PC-9 (cell line): ENCODE measurements at regions not wholly inside any gene's neighbourhood (a gene's known extent, or its start where the extent isn't known, plus 50 kb on each side); places are given as distances from the start of the nearest gene placed in this dataset.

Experiments used
- BruUV-seq: library from RNA; stranded (reverse); fragments of 400-500 nt; replicated peaks from 2 replicates; lab custom pipeline; 2021; lab: Mats Ljungman, UMichigan
- CTCF ChIA-PET: fragments of 300-600 bp; sonication (Branson Sonifier 250); formaldehyde crosslinking; loops from one replicate; lab custom pipeline; 2022; ENCODE audit warnings: antibody characterized with exemption; lab: Charles Lee
- POLR2A ChIA-PET: fragments of 300-600 bp; sonication (Branson Sonifier 250); formaldehyde crosslinking; loops from one replicate; lab custom pipeline; 2022; ENCODE audit warnings: antibody characterized with exemption; ENCODE audit not compliant: unreplicated experiment; lab: Charles Lee
- DNase-seq, 2 experiments: peaks; one replicate each; pipeline versions ENCODE4 v3.0.0 to v3.0.0-alpha.2; 2015 to 2022; ENCODE audit warnings: mixed read lengths in 1 of 2
- H2AFZ ChIP-seq: fragments of 200-600 bp; sonication (generic); 2 replicates; pipeline ENCODE4 v1.8.1; 2017; ENCODE audit warnings: antibody characterized with exemption
- H3F3A ChIP-seq: fragments of 200-600 bp; sonication (generic); 2 replicates; pipeline ENCODE4 v1.8.1; 2017; ENCODE audit warnings: antibody characterized with exemption, mild to moderate bottlenecking, low read depth; ENCODE audit not compliant: insufficient read depth
- H3K27ac ChIP-seq: fragments of 200-600 bp; sonication (generic); 2 replicates; pipeline ENCODE4 v1.6.1; 2016; ENCODE audit warnings: mixed run types
- H3K27me3 ChIP-seq: fragments of 200-600 bp; sonication (generic); 2 replicates; pipeline ENCODE4 v1.6.1; 2016; ENCODE audit warnings: low read depth, mixed run types; ENCODE audit not compliant: insufficient read depth
- H3K36me3 ChIP-seq: fragments of 200-600 bp; sonication (generic); 2 replicates; pipeline ENCODE4 v1.6.1; 2016; ENCODE audit warnings: low read depth, mixed run types
- H3K4me1 ChIP-seq: fragments of 200-600 bp; sonication (generic); replicated peaks from 2 replicates; pipeline ENCODE4 v1.6.1; 2016; ENCODE audit warnings: mixed run types; ENCODE audit not compliant: insufficient read depth
- H3K4me2 ChIP-seq: fragments of 200-600 bp; sonication (generic); 2 replicates; pipeline ENCODE4 v1.6.1; 2017; ENCODE audit warnings: mixed run types
- H3K4me3 ChIP-seq: fragments of 200-600 bp; sonication (generic); 2 replicates; pipeline ENCODE4 v1.6.1; 2016; ENCODE audit warnings: mixed run types
- H3K79me2 ChIP-seq: fragments of 200-600 bp; sonication (generic); 2 replicates; pipeline ENCODE4 v1.6.1; 2017; ENCODE audit warnings: low read depth, mixed run types
- H3K9me2 ChIP-seq: fragments of 200-600 bp; sonication (generic); 2 replicates; pipeline ENCODE4 v1.8.1; 2017; ENCODE audit warnings: mild to moderate bottlenecking; ENCODE audit not compliant: insufficient read depth
- H3K9me3 ChIP-seq: fragments of 200-600 bp; sonication (generic); 2 replicates; pipeline ENCODE4 v1.8.1; 2016; ENCODE audit warnings: low read depth; ENCODE audit not compliant: insufficient read depth
- H4K20me1 ChIP-seq: fragments of 200-600 bp; sonication (generic); 2 replicates; pipeline ENCODE4 v1.8.1; 2017; ENCODE audit not compliant: insufficient read depth
- CTCF ChIP-seq: fragments of 200-600 bp; sonication (generic); conservative IDR thresholded peaks from 2 replicates; pipeline ENCODE4 v1.6.1; 2017; ENCODE audit warnings: mixed run types, antibody characterized with exemption, mild to moderate bottlenecking, moderate library complexity
- EZH2 ChIP-seq: fragments of 200-600 bp; sonication (generic); IDR thresholded peaks from 2 replicates; pipeline ENCODE4 v1.8.0; 2017; ENCODE audit warnings: antibody characterized with exemption, low read depth
- intact Hi-C: fragments of 100-400 bp; cut with micrococcal nuclease; formaldehyde crosslinking; loops from one replicate; pipeline ENCODE4 v1.10.0; 2022; ENCODE audit not compliant: unreplicated experiment

DNA sequence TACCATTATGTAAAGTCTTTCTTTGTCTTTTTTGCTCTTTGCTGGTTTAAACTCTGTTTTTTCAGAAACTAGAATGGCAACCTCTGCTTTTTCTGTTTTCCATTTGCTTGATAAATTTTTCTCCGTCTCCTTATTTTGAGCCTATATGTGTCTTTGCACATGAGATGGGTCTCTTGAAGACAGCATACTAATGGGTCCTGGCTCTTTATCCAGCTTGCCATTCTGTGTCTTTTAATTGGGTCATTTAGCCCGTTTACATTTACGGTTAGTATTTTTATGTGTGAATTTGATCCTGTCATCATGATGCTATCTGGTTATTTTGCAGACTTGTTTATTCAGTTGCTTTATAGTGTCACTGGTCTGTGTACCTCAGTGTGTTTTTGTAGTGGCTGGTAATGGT is 207.9 kb upstream of the TMEM260 start:
- H3F3A ChIP-seq: no peaks in the 10 kb centered on the region
- no peak overlapping the region for H3K4me3 ChIP-seq
- H3K4me2 ChIP-seq: no peak overlapping the region
- no TSS peak for BruUV-seq
- no peak for DNase-seq
- no peaks in the 10 kb centered on the region for H3K79me2 ChIP-seq
- no peaks in the 10 kb centered on the region for H4K20me1 ChIP-seq
- no peak overlapping the region for H3K27ac ChIP-seq
- H3K9me3 ChIP-seq: peaks cover 10% of the 10 kb centered on the region; the same call in 1 of the 2 replicates
- no peaks in the 10 kb centered on the region for H3K36me3 ChIP-seq
- TF ChIP-seq CTCF (no peak), EZH2 (no peak)
- no peaks in the 10 kb centered on the region for H3K9me2 ChIP-seq
- H3K27me3 ChIP-seq: no peaks in the 10 kb centered on the region
- H2AFZ ChIP-seq: no peak overlapping the region
- H3K4me1 ChIP-seq: no peaks in the 10 kb centered on the region
- intact Hi-C loops: no loop called here
- CTCF ChIA-PET: no interaction called here
- POLR2A ChIA-PET: no interaction called here

- POLR2A ChIA-PET: no interaction called here
- H3K79me2 ChIP-seq: no peaks in the 10 kb centered on the region
- H3K36me3 ChIP-seq: no peaks in the 10 kb centered on the region
- H3F3A ChIP-seq: no peaks in the 10 kb centered on the region
- no peaks in the 10 kb centered on the region for H4K20me1 ChIP-seq
- TF ChIP-seq CTCF (no peak), EZH2 (no peak)
- H2AFZ ChIP-seq: no peak overlapping the region
- H3K4me1 ChIP-seq: no peaks in the 10 kb centered on the region
- no peak for DNase-seq
- H3K27me3 ChIP-seq: no peaks in the 10 kb centered on the region
- H3K9me2 ChIP-seq: no peaks in the 10 kb centered on the region
- intact Hi-C loops: no loop called here
- CTCF ChIA-PET: no interaction called here
- no peak overlapping the region for H3K4me3 ChIP-seq
- H3K27ac ChIP-seq: no peak overlapping the region
- BruUV-seq: no TSS peak
- peaks cover 10% of the 10 kb centered on the region; the same call in 1 of the 2 replicates for H3K9me3 ChIP-seq
- H3K4me2 ChIP-seq: no peak overlapping the region
Observed at GRCh38 chr14:56374421-56374820, 205.2 kb upstream of the TMEM260 start.

DNA sequence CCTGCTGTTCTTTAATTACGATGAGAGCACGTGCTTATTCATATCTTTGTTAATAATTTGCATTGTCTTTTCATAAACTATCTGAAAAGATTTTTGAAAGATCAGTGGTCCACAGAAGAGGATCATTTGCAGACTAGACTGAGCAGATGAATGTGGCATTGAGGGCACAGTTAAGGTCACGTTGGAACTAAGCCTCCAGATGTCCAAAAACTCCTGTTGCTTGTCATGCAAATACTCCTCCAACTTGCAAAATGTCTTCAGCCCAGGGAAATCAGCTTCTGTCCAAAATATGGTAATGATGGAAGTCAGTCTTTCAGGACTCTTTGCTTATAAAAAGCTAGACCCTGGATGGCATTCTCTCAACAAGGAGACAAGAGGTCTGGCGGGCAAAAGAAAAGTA is 201.6 kb upstream of the TMEM260 start:
- H3K27me3 ChIP-seq: no peaks in the 10 kb centered on the region
- H3K36me3 ChIP-seq: no peaks in the 10 kb centered on the region
- H3K4me3 ChIP-seq: no peak overlapping the region
- H3K4me2 ChIP-seq: no peak overlapping the region
- ChIA-PET POLR2A (no interaction called here), CTCF (no interaction called here)
- H3K9me2 ChIP-seq: no peaks in the 10 kb centered on the region
- H3K9me3 ChIP-seq: no peaks in the 10 kb centered on the region
- no peaks in the 10 kb centered on the region for H4K20me1 ChIP-seq
- no peaks in the 10 kb centered on the region for H3K4me1 ChIP-seq
- intact Hi-C loops: no loop called here
- TF ChIP-seq EZH2 (no peak), CTCF (no peak)
- no TSS peak for BruUV-seq
- no peak for DNase-seq
- H3K27ac ChIP-seq: no peak overlapping the region
- H2AFZ ChIP-seq: no peak overlapping the region
- H3K79me2 ChIP-seq: no peaks in the 10 kb centered on the region
- no peaks in the 10 kb centered on the region for H3F3A ChIP-seq
